Mucosa of descending colon (tissue), 3 donors: ENCODE measurements at regions not wholly inside any gene's neighbourhood (a gene's known extent, or its start where the extent isn't known, plus 50 kb on each side); places are given as distances from the start of the nearest gene placed in this dataset.

Source experiments
- ATAC-seq: fragments of 200-7000 bp; cut with Tn5 transposase; one replicate; pipeline ENCODE4 v1.9.1; 2020; ENCODE audit warnings: mild to moderate bottlenecking, moderate library complexity
- DNase-seq, 3 donors: peaks; one replicate each; pipeline ENCODE4 v3.0.0-alpha.2; 2020
- H3K36me3 ChIP-seq: fragments of 200-600 bp; one replicate; pipeline ENCODE4 v1.8.0; 2021; ENCODE audit warnings: low read depth, mild to moderate bottlenecking
- H3K4me1 ChIP-seq: fragments of 200-600 bp; one replicate; pipeline ENCODE4 v1.8.0; 2021; ENCODE audit warnings: low read depth, mild to moderate bottlenecking
- H3K4me3 ChIP-seq: fragments of 200-600 bp; one replicate; pipeline ENCODE4 v1.8.0; 2021; ENCODE audit warnings: mild to moderate bottlenecking
- H3K9me3 ChIP-seq: fragments of 200-600 bp; one replicate; pipeline ENCODE4 v1.8.0; 2021; ENCODE audit warnings: mild to moderate bottlenecking
- CTCF ChIP-seq: fragments of 200-600 bp; IDR thresholded peaks from one replicate; pipeline ENCODE4 v1.8.0; 2022; ENCODE audit warnings: antibody characterized with exemption, mild to moderate bottlenecking
- intact Hi-C, 2 donors: fragments of 100-400 bp; cut with DNase I in 1 of 2; cut with micrococcal nuclease in 1 of 2; formaldehyde crosslinking; loops; one replicate each; pipeline versions ENCODE4 v1.11.0 to v1.11.1; 2022; cut with DNase I, micrococcal nuclease
- donor health status: DM: no; HTN: no; CAD: no; lungs with moderate emphysema.
- donor health status: DM: no; HTN: no; CAD: no.
- donor health status: DM: no; HTN: yes; CAD: no.

- no peak for DNase-seq
- intact Hi-C loops = no loop called here
- no peak for ATAC-seq
Measured at GRCh38 chr14:80108430-80108829, 102.9 kb downstream of the DIO2 start.

GRCh38 chr14:80105488-80105994 lies 105.8 kb downstream of the DIO2 start:
- no peak overlapping the region for H3K4me3 ChIP-seq
- ATAC-seq (no peak), DNase-seq (no peak)
- no peaks in the 10 kb centered on the region for H3K9me3 ChIP-seq
- intact Hi-C loops = no loop called here
- no peaks in the 10 kb centered on the region for H3K4me1 ChIP-seq
- H3K36me3 ChIP-seq = no peaks in the 10 kb centered on the region
- no peak for TF ChIP-seq CTCF

More at GRCh38 chr14:80108430-80108829, 102.9 kb downstream of the DIO2 start:
- Histone ChIP-seq H3K36me3 (no peaks in the 10 kb centered on the region), H3K9me3 (no peaks in the 10 kb centered on the region), H3K4me3 (no peak overlapping the region), H3K4me1 (no peaks in the 10 kb centered on the region)
- no peak for TF ChIP-seq CTCF

- no peak for TF ChIP-seq CTCF
Measured at GRCh38 chr14:80101835-80102234, 109.5 kb downstream of the DIO2 start.

GRCh38 chr14:80100681-80101080 lies 110.6 kb downstream of the DIO2 start:
- H3K36me3 ChIP-seq = no peaks in the 10 kb centered on the region
- no peak for TF ChIP-seq CTCF
- H3K4me3 ChIP-seq = no peak overlapping the region
- H3K4me1 ChIP-seq = no peaks in the 10 kb centered on the region
- no peaks in the 10 kb centered on the region for H3K9me3 ChIP-seq
- intact Hi-C loops = no loop called here
- DNase-seq (no peak), ATAC-seq (no peak)

More at GRCh38 chr14:80101835-80102234, 109.5 kb downstream of the DIO2 start:
- Histone ChIP-seq H3K36me3 (no peaks in the 10 kb centered on the region), H3K4me1 (no peaks in the 10 kb centered on the region), H3K4me3 (no peak overlapping the region), H3K9me3 (no peaks in the 10 kb centered on the region)
- intact Hi-C loops = no loop called here
- ATAC-seq (no peak), DNase-seq (no peak)

GRCh38 chr14:80095623-80096022 lies 115.7 kb downstream of the DIO2 start:
- DNase-seq (no peak), ATAC-seq (no peak)
- Histone ChIP-seq H3K9me3 (no peaks in the 10 kb centered on the region), H3K36me3 (no peaks in the 10 kb centered on the region), H3K4me3 (no peak overlapping the region), H3K4me1 (no peaks in the 10 kb centered on the region)
- intact Hi-C loops = no loop called here
- TF ChIP-seq CTCF = no peak

- no peak overlapping the region for H3K4me3 ChIP-seq
- ATAC-seq (no peak), DNase-seq (no peak)
- no peaks in the 10 kb centered on the region for H3K9me3 ChIP-seq
- TF ChIP-seq CTCF = no peak
- intact Hi-C loops = no loop called here
- H3K4me1 ChIP-seq = no peaks in the 10 kb centered on the region
- H3K36me3 ChIP-seq = no peaks in the 10 kb centered on the region
Measured at GRCh38 chr14:80087411-80087810, 123.9 kb downstream of the DIO2 start.
